ELR (cell line): ENCODE measurements at regions not wholly inside any gene's neighbourhood (a gene's known extent, or its start where the extent isn't known, plus 50 kb on each side); places are given as distances from the start of the nearest gene placed in this dataset.

Experiments
- DNase-seq: peaks from one replicate; pipeline ENCODE4 v3.0.0-alpha.2; 2015; ENCODE audit warnings: low read depth

DNA sequence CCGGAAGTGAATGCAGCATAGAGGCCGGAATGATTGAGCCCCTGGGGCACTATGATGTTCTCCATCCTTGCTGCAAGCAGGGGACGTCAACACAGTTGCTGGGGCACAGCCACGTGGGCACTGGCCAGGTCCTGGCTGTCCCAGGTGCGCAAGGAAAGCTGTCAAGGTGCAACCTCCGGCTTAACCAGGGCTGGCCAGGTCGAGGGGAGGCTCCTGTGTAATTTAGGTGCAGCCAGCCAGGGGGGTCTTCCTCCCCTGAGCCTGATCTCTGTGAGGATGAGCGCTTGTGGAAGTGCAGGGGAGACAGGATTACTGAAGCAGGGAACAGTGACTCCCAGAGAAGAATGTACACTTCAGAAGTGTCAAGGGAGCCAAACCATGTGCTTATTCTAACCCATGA, 852.8 kb upstream of the TMEM132C start:
- DNase-seq: no peak

DNA sequence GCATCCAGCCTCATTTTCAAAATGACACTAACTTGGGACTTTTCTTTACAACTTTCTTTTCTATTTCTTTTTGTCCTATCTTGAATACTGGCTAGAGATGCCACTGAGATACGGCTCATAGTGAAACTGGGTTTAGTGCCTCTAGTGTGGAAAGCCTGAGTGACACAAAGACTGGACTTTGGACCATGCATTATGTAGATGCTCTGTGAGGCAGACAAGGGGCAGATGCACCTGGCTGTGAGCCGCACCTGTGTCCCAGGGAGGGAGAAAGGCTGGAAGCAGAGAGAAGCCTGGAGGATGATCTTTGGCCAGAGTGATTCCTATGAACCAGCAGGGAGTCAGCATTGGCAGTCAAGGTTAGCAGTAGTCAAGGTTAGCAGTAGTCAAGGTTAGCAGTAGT, 852.3 kb upstream of the TMEM132C start:
- DNase-seq: no peak

DNA sequence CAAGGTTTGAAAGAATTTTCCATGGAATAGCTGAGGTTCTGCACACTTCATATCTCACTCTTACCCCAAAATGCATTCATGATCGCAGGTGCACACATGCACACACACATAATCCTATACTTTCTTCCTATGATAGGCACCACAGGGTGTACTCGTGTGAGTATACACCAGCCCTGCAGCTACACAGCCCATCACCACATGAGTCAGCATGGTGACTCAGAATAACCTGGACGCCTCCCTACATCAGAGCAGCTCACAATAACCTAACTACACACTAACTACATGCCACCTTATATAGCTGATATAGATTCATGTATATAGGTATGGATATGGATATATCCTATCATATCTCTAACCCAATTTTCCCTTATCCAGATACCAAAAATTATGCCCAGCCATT, 850.2 kb upstream of the TMEM132C start:
- DNase-seq: peak; percentile 69

- no peak for DNase-seq
These were observed 847.9 kb upstream of the TMEM132C start for GRCh38 chr12:127419111-127419510.

DNA sequence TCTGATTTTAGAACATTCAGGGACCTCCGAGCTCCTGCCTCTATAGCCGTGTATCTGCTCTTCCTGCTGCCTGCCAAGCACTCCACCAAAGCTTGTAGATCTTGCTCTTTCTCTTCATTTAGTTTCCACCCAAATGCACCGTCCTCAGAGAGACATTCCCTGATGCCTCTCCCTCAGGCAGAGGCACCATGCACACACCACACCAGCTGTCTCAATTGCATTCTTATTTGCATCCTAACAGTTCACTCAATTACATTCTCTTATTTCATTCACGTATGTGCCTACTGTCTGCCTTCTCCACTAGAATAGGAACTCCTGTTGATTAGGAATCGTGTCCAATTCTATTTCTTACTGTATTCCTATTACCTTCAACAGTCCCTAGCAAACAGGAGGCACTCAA, 845.4 kb upstream of the TMEM132C start:
- DNase-seq: no peak

GRCh38 chr12:127422935-127423566, 843.9 kb upstream of the TMEM132C start:
- no peak for DNase-seq

GRCh38 chr12:127425474-127425873, 841.5 kb upstream of the TMEM132C start:
- no peak for DNase-seq

DNA sequence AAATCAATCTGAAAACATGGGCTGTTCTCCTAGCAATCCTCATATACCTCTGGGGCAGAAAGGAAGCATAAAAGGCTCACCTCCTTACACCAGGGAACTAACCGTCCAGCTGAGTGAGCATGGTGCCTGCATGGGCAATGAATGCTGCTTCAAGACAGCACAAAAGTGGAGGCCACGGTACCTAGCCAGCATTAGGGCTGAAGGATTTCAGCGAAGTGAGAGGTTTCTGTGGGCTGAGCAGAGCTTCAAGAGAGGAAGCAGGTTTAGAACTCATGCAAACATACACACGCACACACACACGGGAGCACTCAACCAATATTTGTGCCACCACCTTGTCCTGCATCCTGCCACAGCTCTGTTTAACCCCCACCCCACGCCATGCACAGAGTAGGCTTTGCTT, 838.5 kb upstream of the TMEM132C start:
- DNase-seq: no peak

GRCh38 chr12:127429551-127430285, 837.3 kb upstream of the TMEM132C start:
- DNase-seq: no peak

DNA sequence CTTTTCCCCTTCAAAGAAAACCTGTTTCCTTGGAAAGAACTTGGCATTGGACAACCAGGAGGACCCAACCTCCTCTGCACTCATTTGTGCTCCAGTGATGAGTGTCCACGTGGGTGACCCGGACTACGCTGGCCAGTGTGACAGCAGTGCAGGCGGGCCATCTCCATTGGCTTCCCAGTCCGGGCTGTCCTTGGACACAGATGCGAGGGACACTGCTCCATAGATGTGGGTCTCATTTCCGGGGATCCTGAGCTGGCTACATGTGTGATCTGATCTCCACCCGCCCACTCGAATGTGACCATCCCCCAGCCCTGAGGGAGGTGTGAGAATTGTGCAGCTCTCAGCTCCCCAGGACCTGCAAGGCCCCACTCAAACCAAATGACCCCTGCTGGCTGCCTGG, 836.6 kb upstream of the TMEM132C start:
- no peak for DNase-seq

DNA sequence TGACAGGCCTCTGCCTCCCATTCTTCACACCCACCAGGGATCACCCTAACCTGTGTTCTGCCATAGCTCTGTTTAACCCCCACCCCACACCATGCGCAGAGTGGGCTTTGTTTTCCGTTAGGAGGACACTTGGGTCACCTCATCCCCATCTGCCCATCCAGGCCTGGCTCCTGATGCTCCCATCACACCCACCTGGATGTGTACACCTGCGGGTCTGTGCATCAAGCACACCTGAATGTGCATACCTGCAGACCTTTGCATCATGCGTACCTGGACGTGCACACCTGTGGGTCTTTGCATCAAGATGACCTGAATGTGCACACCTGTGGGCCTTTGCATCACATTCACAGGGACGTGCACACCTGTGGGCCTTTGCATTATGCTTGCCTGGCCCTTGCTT, 835.8 kb upstream of the TMEM132C start:
- no peak for DNase-seq

- no peak for DNase-seq
These were observed 835.4 kb upstream of the TMEM132C start for GRCh38 chr12:127431594-127431993.

DNA sequence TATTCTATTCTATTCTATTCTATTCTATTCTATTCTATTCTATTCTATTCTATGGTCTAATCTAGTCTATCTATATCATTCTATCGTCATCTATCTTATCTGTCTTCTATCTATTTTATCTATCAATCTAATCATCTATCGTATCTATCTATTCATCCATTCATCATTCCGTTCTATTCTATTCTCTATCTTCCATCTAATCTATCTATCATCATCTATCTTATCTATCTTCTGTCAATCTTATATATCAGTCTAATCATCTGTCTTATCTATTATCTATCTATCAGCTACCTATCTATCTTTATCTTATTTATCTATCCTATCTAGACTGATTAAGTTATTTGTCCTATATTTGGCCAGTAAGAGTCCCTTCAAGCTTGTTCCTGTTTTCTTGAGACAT, 831.5 kb upstream of the TMEM132C start:
- DNase-seq: no peak

GRCh38 chr12:127438512-127439244, 828.3 kb upstream of the TMEM132C start:
- DNase-seq: no peak

DNA sequence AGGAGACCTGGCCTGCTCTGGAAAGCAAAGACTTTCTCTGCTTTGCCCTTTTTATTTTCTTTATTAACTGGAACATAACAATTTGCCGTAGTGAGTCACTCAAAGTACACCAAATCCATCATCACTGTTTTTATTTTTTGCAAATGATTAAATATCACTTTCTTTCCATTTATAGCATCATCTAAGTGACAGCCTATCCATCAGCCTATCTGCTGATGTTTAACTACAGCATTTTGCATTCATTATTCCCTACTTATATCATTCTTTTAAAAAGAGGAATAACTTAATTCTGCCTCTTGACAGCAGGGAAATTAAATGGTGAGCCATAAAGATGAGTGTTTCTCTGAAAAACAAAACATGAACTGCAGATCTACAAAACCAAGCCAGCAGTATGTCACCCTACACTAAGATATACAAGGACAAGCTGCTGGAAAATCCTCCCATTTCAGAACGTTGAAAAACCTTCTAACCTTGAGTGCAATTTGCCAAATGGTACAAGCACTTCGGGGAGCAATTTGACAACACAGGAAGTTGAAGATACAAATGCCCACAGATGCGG, 821.3 kb upstream of the TMEM132C start:
- DNase-seq: no peak

- DNase-seq: no peak
These were observed 818.1 kb upstream of the TMEM132C start for GRCh38 chr12:127448906-127449305.

DNA sequence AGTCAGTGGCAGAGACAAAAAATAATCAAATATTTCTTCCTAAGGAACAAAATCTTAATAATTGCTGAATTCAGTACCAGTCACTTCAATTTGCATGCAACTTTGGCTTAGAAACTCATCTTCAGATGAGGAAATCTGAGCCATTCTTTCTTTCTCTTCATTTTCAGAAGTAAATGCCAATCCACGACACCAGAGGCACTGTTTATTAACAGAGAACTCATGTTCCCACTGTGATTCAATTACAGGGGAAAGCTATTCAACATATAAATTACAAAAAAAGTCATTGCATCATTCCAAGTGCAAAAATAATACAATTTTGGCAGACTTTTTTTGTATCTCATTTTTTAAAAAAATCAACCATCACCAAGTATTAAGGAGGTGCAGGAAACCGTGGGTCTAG, 816.1 kb upstream of the TMEM132C start:
- no peak for DNase-seq

GRCh38 chr12:127455347-127456265, 811.4 kb upstream of the TMEM132C start:
- DNase-seq: no peak

DNA sequence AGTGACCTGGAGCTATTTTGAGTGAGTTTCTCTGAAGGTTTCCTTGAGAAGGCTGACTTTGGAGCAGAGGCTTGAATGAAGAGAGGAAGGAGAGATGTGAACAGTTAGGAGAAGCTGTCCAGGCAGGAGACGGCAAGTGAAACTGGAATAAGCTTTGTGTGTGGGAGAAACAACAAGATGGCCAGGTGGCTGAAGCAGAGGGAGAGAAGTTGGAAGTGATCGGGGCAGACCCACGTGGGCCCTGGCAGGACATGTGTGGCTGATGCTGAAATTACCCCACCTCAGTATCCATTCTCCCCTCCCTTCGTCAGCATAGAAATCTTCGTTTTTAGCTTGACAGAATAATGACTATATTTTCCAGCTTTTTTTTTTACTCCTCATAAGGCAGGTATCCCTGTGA, 809.2 kb upstream of the TMEM132C start:
- DNase-seq: no peak

DNA sequence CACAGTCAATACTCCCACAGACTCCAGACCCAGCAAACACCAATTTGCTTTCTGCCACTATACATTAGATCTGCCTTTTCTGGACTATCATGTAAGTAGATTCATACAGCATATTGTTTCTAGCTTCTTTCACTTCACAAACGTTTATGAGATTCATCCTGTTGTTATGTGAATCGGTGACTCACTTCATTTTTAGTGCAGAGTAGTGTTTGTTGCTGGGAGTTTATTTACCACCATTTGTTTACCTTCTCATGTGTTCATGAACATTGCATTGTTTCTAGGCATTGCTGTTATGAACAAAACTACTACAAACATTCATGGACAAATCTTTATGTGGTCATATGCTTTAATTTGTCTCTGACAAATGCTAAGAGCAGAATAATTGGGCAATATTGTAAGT, 807.8 kb upstream of the TMEM132C start:
- peak; percentile 35 for DNase-seq

- DNase-seq: no peak
These were observed 807.3 kb upstream of the TMEM132C start for GRCh38 chr12:127459687-127460086.

DNA sequence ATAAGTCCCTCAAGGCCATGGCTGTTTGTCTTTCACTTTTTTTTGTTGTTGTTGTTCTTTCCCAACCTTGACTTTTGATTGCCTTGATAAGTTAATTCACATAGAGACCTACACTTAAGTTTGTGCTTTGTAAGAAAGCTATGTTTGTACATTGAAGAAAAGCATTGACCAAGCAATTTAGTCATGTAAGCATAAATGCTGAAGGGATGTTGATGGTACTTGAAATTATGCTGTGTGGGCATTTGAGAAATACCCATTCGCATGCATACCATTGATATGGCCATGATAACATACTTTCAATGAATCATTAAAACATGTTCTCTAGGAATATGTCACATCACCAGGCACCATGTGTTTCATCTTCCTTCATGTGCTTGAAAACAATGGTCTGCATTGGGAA, 803.7 kb upstream of the TMEM132C start:
- DNase-seq: no peak
